ENCODE measurements at regions not wholly inside any gene's neighbourhood (a gene's known extent, or its start where the extent isn't known, plus 50 kb on each side); places are given as distances from the start of the nearest gene placed in this dataset.
"Not testable (repeated sequence)": the region's sequence is repeated elsewhere in the genome, so short reads cannot be mapped to it uniquely, and the experiment has no call there.

DNA sequence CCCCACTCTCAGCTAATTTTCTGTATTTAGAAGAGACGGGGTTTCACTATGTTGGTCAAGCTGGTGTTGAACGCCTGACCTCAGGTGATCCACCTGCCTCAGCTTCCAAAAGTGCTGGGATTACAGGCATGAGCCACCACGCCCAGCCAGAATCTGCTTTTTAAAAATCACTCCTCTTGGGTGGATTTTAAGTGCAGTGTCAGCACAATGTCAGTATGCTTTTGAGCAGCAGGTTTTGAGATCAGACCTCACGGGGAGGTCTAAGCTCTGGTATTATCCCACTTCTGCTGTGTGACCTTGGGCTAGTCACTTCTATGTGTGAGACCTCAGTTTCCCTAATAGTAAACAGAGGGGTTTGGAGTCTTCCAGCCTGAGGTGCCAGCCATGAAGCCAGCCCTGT lies 51.8 kb upstream of the GSC start:
- Histone ChIP-seq H3K9me3 (ENCODE audit: control insufficient read depth, insufficient read depth, low read depth, low read length) (no peaks in the 10 kb centered on the region), H3K4me3 (ENCODE audit: low read depth in 2 of 2, low read length in 2 of 2) (no peak overlapping the region), H3K4me1 (ENCODE audit: control insufficient read depth, insufficient read depth, low read length) (no peaks in the 10 kb centered on the region), H3K27me3 (ENCODE audit: control insufficient read depth, insufficient read depth, low read length) (no peaks in the 10 kb centered on the region), H3K27ac (ENCODE audit: low read length) (no peak overlapping the region), H3K36me3 (ENCODE audit: control insufficient read depth, insufficient read depth, low read length) (no peaks in the 10 kb centered on the region)
- no peak for DNase-seq (ENCODE audit: low read depth, low spot score)
- no peak for TF ChIP-seq TCF7L2 (IDR thresholded peaks at IDR 0.05; ENCODE audit: low read depth, low read length)
- TF ChIP-seq, protein P1, sequence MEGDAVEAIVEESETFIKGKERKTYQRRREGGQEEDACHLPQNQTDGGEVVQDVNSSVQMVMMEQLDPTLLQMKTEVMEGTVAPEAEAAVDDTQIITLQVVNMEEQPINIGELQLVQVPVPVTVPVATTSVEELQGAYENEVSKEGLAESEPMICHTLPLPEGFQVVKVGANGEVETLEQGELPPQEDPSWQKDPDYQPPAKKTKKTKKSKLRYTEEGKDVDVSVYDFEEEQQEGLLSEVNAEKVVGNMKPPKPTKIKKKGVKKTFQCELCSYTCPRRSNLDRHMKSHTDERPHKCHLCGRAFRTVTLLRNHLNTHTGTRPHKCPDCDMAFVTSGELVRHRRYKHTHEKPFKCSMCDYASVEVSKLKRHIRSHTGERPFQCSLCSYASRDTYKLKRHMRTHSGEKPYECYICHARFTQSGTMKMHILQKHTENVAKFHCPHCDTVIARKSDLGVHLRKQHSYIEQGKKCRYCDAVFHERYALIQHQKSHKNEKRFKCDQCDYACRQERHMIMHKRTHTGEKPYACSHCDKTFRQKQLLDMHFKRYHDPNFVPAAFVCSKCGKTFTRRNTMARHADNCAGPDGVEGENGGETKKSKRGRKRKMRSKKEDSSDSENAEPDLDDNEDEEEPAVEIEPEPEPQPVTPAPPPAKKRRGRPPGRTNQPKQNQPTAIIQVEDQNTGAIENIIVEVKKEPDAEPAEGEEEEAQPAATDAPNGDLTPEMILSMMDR (IDR thresholded peaks at IDR 0.05) = no peak
- no peak for TF ChIP-seq POLR2AphosphoS5 (IDR thresholded peaks at IDR 0.05; ENCODE audit: low read depth, low read length)
- TF ChIP-seq, protein P2, sequence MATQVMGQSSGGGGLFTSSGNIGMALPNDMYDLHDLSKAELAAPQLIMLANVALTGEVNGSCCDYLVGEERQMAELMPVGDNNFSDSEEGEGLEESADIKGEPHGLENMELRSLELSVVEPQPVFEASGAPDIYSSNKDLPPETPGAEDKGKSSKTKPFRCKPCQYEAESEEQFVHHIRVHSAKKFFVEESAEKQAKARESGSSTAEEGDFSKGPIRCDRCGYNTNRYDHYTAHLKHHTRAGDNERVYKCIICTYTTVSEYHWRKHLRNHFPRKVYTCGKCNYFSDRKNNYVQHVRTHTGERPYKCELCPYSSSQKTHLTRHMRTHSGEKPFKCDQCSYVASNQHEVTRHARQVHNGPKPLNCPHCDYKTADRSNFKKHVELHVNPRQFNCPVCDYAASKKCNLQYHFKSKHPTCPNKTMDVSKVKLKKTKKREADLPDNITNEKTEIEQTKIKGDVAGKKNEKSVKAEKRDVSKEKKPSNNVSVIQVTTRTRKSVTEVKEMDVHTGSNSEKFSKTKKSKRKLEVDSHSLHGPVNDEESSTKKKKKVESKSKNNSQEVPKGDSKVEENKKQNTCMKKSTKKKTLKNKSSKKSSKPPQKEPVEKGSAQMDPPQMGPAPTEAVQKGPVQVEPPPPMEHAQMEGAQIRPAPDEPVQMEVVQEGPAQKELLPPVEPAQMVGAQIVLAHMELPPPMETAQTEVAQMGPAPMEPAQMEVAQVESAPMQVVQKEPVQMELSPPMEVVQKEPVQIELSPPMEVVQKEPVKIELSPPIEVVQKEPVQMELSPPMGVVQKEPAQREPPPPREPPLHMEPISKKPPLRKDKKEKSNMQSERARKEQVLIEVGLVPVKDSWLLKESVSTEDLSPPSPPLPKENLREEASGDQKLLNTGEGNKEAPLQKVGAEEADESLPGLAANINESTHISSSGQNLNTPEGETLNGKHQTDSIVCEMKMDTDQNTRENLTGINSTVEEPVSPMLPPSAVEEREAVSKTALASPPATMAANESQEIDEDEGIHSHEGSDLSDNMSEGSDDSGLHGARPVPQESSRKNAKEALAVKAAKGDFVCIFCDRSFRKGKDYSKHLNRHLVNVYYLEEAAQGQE (IDR thresholded peaks at IDR 0.05; ENCODE audit: insufficient read depth in 1 of 2, low read depth in 2 of 2, low read length in 1 of 2) = no peak
- no peak for TF ChIP-seq SIN3A (IDR thresholded peaks at IDR 0.05; ENCODE audit: borderline replicate concordance, insufficient read depth, low read depth, low read length)
- no peak for ATAC-seq
- POLR2A ChIA-PET = no interaction called here
- CTCF ChIA-PET = no interaction called here
- in situ Hi-C loops (cut with HindIII; ENCODE audit: low pct_unique_long_range_greater_than_20kb, low sequenced_read_pairs) (no loop called here), intact Hi-C loops (cut with micrococcal nuclease; ENCODE audit: unreplicated experiment) (no loop called here)
- BruUV-seq (replicated peaks) = no TSS peak

DNA sequence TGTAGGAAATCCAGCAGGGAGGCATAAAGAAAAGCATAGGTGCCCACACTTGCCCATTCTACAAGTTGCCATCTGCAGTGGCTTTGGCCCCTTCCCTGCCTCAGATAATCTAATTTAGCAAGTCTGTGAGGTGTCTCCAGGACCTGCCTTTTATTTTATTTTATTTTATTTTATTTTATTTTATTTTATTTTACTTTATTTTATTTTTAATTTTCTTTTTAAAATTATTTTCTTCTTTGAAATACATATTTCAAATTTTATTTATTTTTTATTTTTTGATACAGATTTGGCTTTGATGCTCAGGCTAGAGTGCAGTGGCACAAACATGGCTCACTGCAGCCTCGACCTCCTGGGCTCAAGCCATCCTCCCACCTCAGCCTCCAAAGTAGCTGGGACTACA lies 51.0 kb upstream of the GSC start:
- H3K4me3 ChIP-seq (ENCODE audit: low read depth in 2 of 2, low read length in 2 of 2); H3K36me3 ChIP-seq (ENCODE audit: control insufficient read depth, insufficient read depth, low read length); BruUV-seq (replicated peaks); CTCF ChIA-PET; H3K4me1 ChIP-seq (ENCODE audit: control insufficient read depth, insufficient read depth, low read length); DNase-seq (ENCODE audit: low read depth, low spot score); H3K9me3 ChIP-seq (ENCODE audit: control insufficient read depth, insufficient read depth, low read depth, low read length); ATAC-seq; H3K27me3 ChIP-seq (ENCODE audit: control insufficient read depth, insufficient read depth, low read length); POLR2A ChIA-PET; in situ Hi-C loops (cut with HindIII; ENCODE audit: low pct_unique_long_range_greater_than_20kb, low sequenced_read_pairs); H3K27ac ChIP-seq (ENCODE audit: low read length); intact Hi-C loops (cut with micrococcal nuclease; ENCODE audit: unreplicated experiment): not testable (repeated sequence)
